Esophagus muscularis mucosa (tissue), 4 donors: ENCODE measurements at regions not wholly inside any gene's neighbourhood (a gene's known extent, or its start where the extent isn't known, plus 50 kb on each side); places are given as distances from the start of the nearest gene placed in this dataset.

Experiments
- DNase-seq: peaks from one replicate; pipeline ENCODE4 v3.0.0-alpha.2; 2017; ENCODE audit errors: extremely low spot score
- H3K27ac ChIP-seq, 4 donors: fragments of 200-600 bp; sonication (generic); replicated peaks in 1 of 4; 1 replicate in 3 of 4; 2 replicates in 1 of 4; pipeline ENCODE4 v1.5.1; 2016 to 2019; ENCODE audit warnings: mild to moderate bottlenecking in 1 of 4
- H3K27me3 ChIP-seq, 4 donors: fragments of 200-600 bp; sonication (generic); one replicate each; pipeline versions ENCODE4 v1.5.1 to v1.6.0; 2016 to 2019
- H3K36me3 ChIP-seq, 4 donors: fragments of 200-600 bp; sonication (generic); one replicate each; pipeline ENCODE4 v1.5.1; 2016 to 2019
- H3K4me1 ChIP-seq, 4 donors: fragments of 200-600 bp; sonication (generic); one replicate each; pipeline ENCODE4 v1.5.1; 2016 to 2019
- H3K4me3 ChIP-seq, 4 donors: fragments of 200-600 bp; sonication (generic); 1 replicate in 2 of 4; 2 replicates in 2 of 4; pipeline ENCODE4 v1.5.1; 2016 to 2019; ENCODE audit warnings: mild to moderate bottlenecking in 4 of 4, moderate library complexity in 1 of 4
- H3K9me3 ChIP-seq, 4 donors: fragments of 200-600 bp; sonication (generic); 1 replicate in 3 of 4; 2 replicates in 1 of 4; pipeline ENCODE4 v1.5.1; 2016 to 2019
- CTCF ChIP-seq, 3 experiments: fragments of 200-600 bp in 2 of 3; fragments of 450-650 bp in 1 of 3; sonication (generic) in 2 of 3; IDR thresholded peaks; one replicate each; pipeline ENCODE4 v1.5.1; 2017 to 2019; ENCODE audit warnings: antibody characterized with exemption in 3 of 3, mild to moderate bottlenecking in 2 of 3, moderate library complexity in 1 of 3
- EP300 ChIP-seq: sonication (generic); formaldehyde crosslinking; IDR thresholded peaks from one replicate; pipeline ENCODE4 v1.6.1; 2017; ENCODE audit warnings: antibody characterized with exemption
- POLR2A ChIP-seq: fragments of 450-650 bp; IDR thresholded peaks from one replicate; pipeline ENCODE4 v1.6.1; 2017; ENCODE audit warnings: antibody characterized with exemption, moderate library complexity, mild to moderate bottlenecking, low read depth
- POLR2AphosphoS5 ChIP-seq, 2 donors: sonication (generic); formaldehyde crosslinking; IDR thresholded peaks; one replicate each; pipeline ENCODE4 v1.6.1; 2017; ENCODE audit warnings: antibody characterized with exemption in 2 of 2
- WGBS: methylation state at CpG from one replicate; pipeline ENCODE4 v1.1.5; 2018; 5-methylcytosine and 5-hydroxymethylcytosine counted together
- intact Hi-C: fragments of 100-400 bp; cut with DNase I; formaldehyde crosslinking; loops from one replicate; pipeline ENCODE4 v1.15.1; 2023

GRCh38 chr14:94675036-94675435, 62.8 kb downstream of the SERPINA3 start:
- 95% methylated on average over 8 of the region's 8 CpGs for WGBS
- Histone ChIP-seq H3K36me3 (no peaks in the 10 kb centered on the region), H3K9me3 (no peaks in the 10 kb centered on the region), H3K4me3 (no peak overlapping the region), H3K27me3 (peaks cover 0 to 49% (median 0%) of the 10 kb centered on the region in 4 donors), H3K4me1 (no peaks in the 10 kb centered on the region), H3K27ac (no peak overlapping the region)
- intact Hi-C loops, result no loop called here
- TF ChIP-seq EP300, result no peak
- no peak for TF ChIP-seq POLR2A
- no peak for TF ChIP-seq CTCF (IDR thresholded peaks at IDR 0.05)
- TF ChIP-seq POLR2AphosphoS5 (IDR thresholded peaks at IDR 0.05), result no peak
- no peak for DNase-seq

- Histone ChIP-seq H3K27ac (no peak overlapping the region), H3K4me1 (no peaks in the 10 kb centered on the region), H3K27me3 (peaks cover 0 to 41% (median 0%) of the 10 kb centered on the region in 4 donors), H3K9me3 (no peaks in the 10 kb centered on the region), H3K36me3 (no peaks in the 10 kb centered on the region), H3K4me3 (no peak overlapping the region)
- 55% methylated on average over 12 of the region's 12 CpGs for WGBS
- intact Hi-C loops, result no loop called here
- TF ChIP-seq CTCF (IDR thresholded peaks at IDR 0.05), result no peak
- no peak for TF ChIP-seq POLR2AphosphoS5 (IDR thresholded peaks at IDR 0.05)
- TF ChIP-seq POLR2A, result no peak
- no peak for TF ChIP-seq EP300
- DNase-seq, result no peak
These were observed 61.6 kb downstream of the SERPINA3 start for GRCh38 chr14:94673781-94674231.
